H1 (cell line): ENCODE measurements at regions not wholly inside any gene's neighbourhood (a gene's known extent, or its start where the extent isn't known, plus 50 kb on each side); places are given as distances from the start of the nearest gene placed in this dataset.

Source experiments
- CTCF ChIA-PET: fragments of 300-600 bp; sonication (Branson Sonifier 250); formaldehyde crosslinking; loops from one replicate; lab custom pipeline; 2021; ENCODE audit not compliant: partially characterized antibody; lab: Charles Lee
- POLR2A ChIA-PET: fragments of 300-600 bp; sonication (Branson Sonifier 250); formaldehyde crosslinking; loops from one replicate; lab custom pipeline; 2021; ENCODE audit warnings: inconsistent platforms; ENCODE audit not compliant: partially characterized antibody; lab: Charles Lee
- DNase-seq, 2 experiments: peaks; one replicate each; pipeline versions ENCODE4 v3.0.0 to v3.0.0-alpha.2; 2010 to 2022; ENCODE audit warnings: low spot score in 2 of 2, low read depth in 1 of 2, mixed read lengths in 1 of 2
- FAIRE-seq: peaks from 2 replicates; lab custom pipeline; 2011; peaks lifted over from hg19 to GRCh38; lab: Jason Lieb, UNC
- H2AFZ ChIP-seq: 2 replicates; pipeline ENCODE4 v1.8.1; 2012; ENCODE audit warnings: low read length, inconsistent platforms
- H2AK5ac ChIP-seq: 2 replicates; pipeline ENCODE4 v1.6.1; 2013; ENCODE audit warnings: low read depth, low read length
- H2BK120ac ChIP-seq: replicated peaks from 2 replicates; pipeline ENCODE3; 2013; ENCODE audit warnings: low read depth, low read length, inconsistent platforms
- H2BK12ac ChIP-seq: 2 replicates; pipeline ENCODE4 v1.6.1; 2013; ENCODE audit warnings: low read depth, low read length
- H2BK15ac ChIP-seq: 2 replicates; pipeline ENCODE4 v1.6.1; 2013; ENCODE audit warnings: low read length
- H2BK20ac ChIP-seq: 2 replicates; pipeline ENCODE4 v1.6.1; 2013; ENCODE audit warnings: low read length
- H2BK5ac ChIP-seq: 2 replicates; pipeline ENCODE4 v1.6.1; 2013; ENCODE audit warnings: low read depth, low read length
- H3K14ac ChIP-seq: 2 replicates; pipeline ENCODE4 v1.6.1; 2013; ENCODE audit warnings: inconsistent platforms; ENCODE audit not compliant: insufficient read length
- H3K18ac ChIP-seq: 2 replicates; pipeline ENCODE4 v1.6.1; 2013; ENCODE audit warnings: low read length; ENCODE audit errors: extremely low read depth
- H3K23ac ChIP-seq: 2 replicates; pipeline ENCODE4 v1.6.1; 2013; ENCODE audit warnings: inconsistent platforms; ENCODE audit not compliant: insufficient read length
- H3K23me2 ChIP-seq: 2 replicates; pipeline ENCODE4 v1.6.1; 2013; ENCODE audit warnings: low read depth, low read length
- H3K27ac ChIP-seq: 2 replicates; pipeline ENCODE4 v1.6.1; 2011; ENCODE audit warnings: low read depth, low read length, inconsistent platforms
- H3K27me3 ChIP-seq, 4 experiments: replicated peaks in 1 of 4; 1 replicate in 1 of 4; 2 replicates in 3 of 4; pipeline versions ENCODE4 v1.6.1 to v1.8.1; 2011 to 2013; ENCODE audit warnings: low read length in 3 of 4, mild to moderate bottlenecking in 3 of 4, inconsistent platforms in 2 of 4, mixed read lengths in 2 of 4, moderate library complexity in 1 of 4; ENCODE audit not compliant: control insufficient read depth in 3 of 4, insufficient read depth in 3 of 4; ENCODE audit errors: extremely low read depth in 1 of 4
- H3K36me3 ChIP-seq, 4 experiments: 2 replicates each; pipeline versions ENCODE4 v1.6.1 to v1.8.1; 2011 to 2013; ENCODE audit warnings: mild to moderate bottlenecking in 4 of 4, low read length in 3 of 4, moderate library complexity in 2 of 4, control low read depth in 1 of 4, inconsistent platforms in 1 of 4; ENCODE audit not compliant: insufficient read depth in 4 of 4, control insufficient read depth in 2 of 4
- H3K4ac ChIP-seq: replicated peaks from 2 replicates; pipeline ENCODE3; 2013; ENCODE audit warnings: low read length, low read depth, mixed read lengths, inconsistent platforms; ENCODE audit not compliant: insufficient read length
- H3K4me1 ChIP-seq, 4 experiments: replicated peaks in 1 of 4; 1 replicate in 1 of 4; 2 replicates in 3 of 4; pipeline versions ENCODE4 v1.6.1 to v1.8.1; 2011 to 2013; ENCODE audit warnings: low read length in 3 of 4, inconsistent platforms in 2 of 4, mixed read lengths in 1 of 4; ENCODE audit not compliant: insufficient read depth in 4 of 4, control insufficient read depth in 3 of 4
- H3K4me2 ChIP-seq, 2 experiments: 2 replicates each; pipeline versions ENCODE4 v1.6.1 to v1.8.1; 2011 to 2013; ENCODE audit warnings: low read depth in 2 of 2, low read length in 2 of 2, control low read depth in 1 of 2, inconsistent platforms in 1 of 2, mild to moderate bottlenecking in 1 of 2; ENCODE audit not compliant: insufficient read depth in 1 of 2
- H3K4me3 ChIP-seq, 4 experiments: fragments of 200-600, 300-600 bp in 1 of 4; sonication (generic), shearing (Covaris generic), sonication (Bioruptor Twin) in 1 of 4; 2 replicates each; pipeline versions ENCODE4 v1.5.1 to v1.8.1; 2011 to 2016; ENCODE audit warnings: low read length in 4 of 4, low read depth in 3 of 4, control low read depth in 2 of 4, inconsistent platforms in 2 of 4, mild to moderate bottlenecking in 2 of 4, mixed read lengths in 1 of 4, moderate library complexity in 1 of 4; ENCODE audit not compliant: insufficient read depth in 2 of 4; ENCODE audit errors: extremely low read depth in 1 of 4
- H3K56ac ChIP-seq: replicated peaks from 2 replicates; pipeline ENCODE3; 2013; ENCODE audit warnings: low read depth, mild to moderate bottlenecking, mixed read lengths, low read length, inconsistent platforms; ENCODE audit not compliant: insufficient read length
- H3K79me1 ChIP-seq: 2 replicates; pipeline ENCODE4 v1.6.1; 2013; ENCODE audit warnings: low read depth, low read length, control low read depth
- H3K79me2 ChIP-seq, 2 experiments: 2 replicates each; pipeline versions ENCODE4 v1.6.1 to v1.8.1; 2012 to 2013; ENCODE audit warnings: low read length in 2 of 2, mild to moderate bottlenecking in 2 of 2, inconsistent platforms in 1 of 2; ENCODE audit not compliant: insufficient read depth in 2 of 2, control insufficient read depth in 1 of 2
- H3K9ac ChIP-seq, 4 experiments: replicated peaks in 1 of 4; 1 replicate in 1 of 4; 2 replicates in 3 of 4; pipeline versions ENCODE4 v1.6.1 to v1.8.1; 2011 to 2013; ENCODE audit warnings: low read depth in 3 of 4, low read length in 3 of 4, control low read depth in 2 of 4, mild to moderate bottlenecking in 2 of 4, moderate library complexity in 2 of 4, inconsistent platforms in 1 of 4; ENCODE audit errors: extremely low read depth in 1 of 4
- H3K9me3 ChIP-seq, 2 experiments: 2 replicates each; pipeline versions ENCODE4 v1.6.1 to v1.8.1; 2012 to 2013; ENCODE audit warnings: mild to moderate bottlenecking in 2 of 2, moderate library complexity in 2 of 2, control low read depth in 1 of 2, inconsistent platforms in 1 of 2, low read depth in 1 of 2, low read length in 1 of 2, mixed read lengths in 1 of 2; ENCODE audit not compliant: insufficient read depth in 2 of 2
- H4K20me1 ChIP-seq, 2 experiments: replicated peaks in 1 of 2; 2 replicates each; pipeline versions ENCODE3 to v1.8.1; 2011 to 2013; ENCODE audit warnings: inconsistent platforms in 2 of 2, low read length in 2 of 2, mild to moderate bottlenecking in 1 of 2; ENCODE audit not compliant: insufficient read depth in 2 of 2, control insufficient read depth in 1 of 2
- H4K5ac ChIP-seq: 2 replicates; pipeline ENCODE4 v1.6.1; 2013; ENCODE audit warnings: low read length, low read depth, mixed read lengths, inconsistent platforms; ENCODE audit not compliant: insufficient read length
- H4K8ac ChIP-seq: 2 replicates; pipeline ENCODE4 v1.8.0; 2013; ENCODE audit warnings: mild to moderate bottlenecking, moderate library complexity, low read length, inconsistent platforms; ENCODE audit not compliant: insufficient read depth; ENCODE audit errors: extremely low read depth
- H4K91ac ChIP-seq: replicated peaks from 2 replicates; pipeline ENCODE3; 2013; ENCODE audit warnings: low read length, mixed read lengths, inconsistent platforms; ENCODE audit not compliant: insufficient read length
- EGR1 ChIP-seq: IDR thresholded peaks from 2 replicates; pipeline ENCODE4 v1.6.1; 2011; ENCODE audit warnings: low read depth, low read length, borderline replicate concordance
- EZH2 ChIP-seq: fragments of 200-600 bp; sonication (generic); IDR thresholded peaks from 2 replicates; pipeline ENCODE4 v1.7.1; 2012; ENCODE audit warnings: low read depth, mild to moderate bottlenecking, moderate library complexity, low read length, inconsistent platforms; ENCODE audit not compliant: severe bottlenecking
- FOSL1 ChIP-seq: IDR thresholded peaks from 2 replicates; pipeline ENCODE4 v1.6.1; 2011; ENCODE audit warnings: mild to moderate bottlenecking, low read depth, low read length, moderate library complexity; ENCODE audit not compliant: insufficient read depth
- GABPA ChIP-seq: IDR thresholded peaks from 2 replicates; pipeline ENCODE4 v1.6.1; 2011; ENCODE audit warnings: mild to moderate bottlenecking, low read length, moderate library complexity, borderline replicate concordance; ENCODE audit not compliant: insufficient read depth
- GTF2F1 ChIP-seq: IDR thresholded peaks from 2 replicates; pipeline ENCODE4 v1.6.1; 2012; ENCODE audit warnings: low read depth, low read length, improper control_type of control experiment, borderline replicate concordance
- KDM1A ChIP-seq: fragments of 200-600, 300-600 bp; sonication (generic); IDR thresholded peaks from 2 replicates; pipeline ENCODE4 v1.7.1; 2016; ENCODE audit warnings: mild to moderate bottlenecking, low read length, borderline replicate concordance
- KDM5A ChIP-seq: fragments of 200-600 bp; IDR thresholded peaks from 2 replicates; pipeline ENCODE4 v1.7.1; 2012; ENCODE audit warnings: mild to moderate bottlenecking, low read length, inconsistent platforms, mixed read lengths
- MAX ChIP-seq: IDR thresholded peaks from 2 replicates; pipeline ENCODE4 v1.6.1; 2012; ENCODE audit warnings: inconsistent platforms
- POLR2A ChIP-seq, 2 experiments: IDR thresholded peaks; 1 replicate in 1 of 2; 2 replicates in 1 of 2; pipeline ENCODE4 v1.6.1; 2011; ENCODE audit warnings: low read depth in 2 of 2, low read length in 2 of 2, mild to moderate bottlenecking in 2 of 2; ENCODE audit errors: control extremely low read depth in 1 of 2
- RNF2 ChIP-seq: fragments of 200-900, 300-1000 bp; sonication (generic); IDR thresholded peaks from 2 replicates; pipeline ENCODE4 v1.7.1; 2016; ENCODE audit warnings: borderline replicate concordance, low read depth, mild to moderate bottlenecking, antibody characterized with exemption, low read length; ENCODE audit not compliant: poor library complexity, severe bottlenecking; ENCODE audit errors: missing control alignments
- SAP30 ChIP-seq: fragments of 300-600 bp; sonication (generic); IDR thresholded peaks from 2 replicates; pipeline ENCODE4 v1.7.1; 2012; ENCODE audit warnings: low read length, moderate library complexity, mild to moderate bottlenecking, inconsistent platforms; ENCODE audit not compliant: insufficient read depth, insufficient replicate concordance
- SP1 ChIP-seq: IDR thresholded peaks from 2 replicates; pipeline ENCODE4 v1.6.1; 2011; ENCODE audit warnings: low read depth, low read length
- SRF ChIP-seq: IDR thresholded peaks from 2 replicates; pipeline ENCODE4 v1.6.1; 2011; ENCODE audit warnings: mild to moderate bottlenecking, low read depth, low read length, moderate library complexity
- TCF12 ChIP-seq: IDR thresholded peaks from 2 replicates; pipeline ENCODE4 v1.6.1; 2011; ENCODE audit warnings: low read depth, mild to moderate bottlenecking, low read length
- WGBS, 2 experiments: shearing (Covaris generic) in 1 of 2; methylation state at CpG; one replicate each; pipeline versions ENCODE4 v1.1.6 to v1.1.7; 2013 to 2015; ENCODE audit warnings: low lambda C conversion rate in 2 of 2, mixed read lengths in 2 of 2, inconsistent platforms in 1 of 2, low coverage in 1 of 2, missing lambda C conversion rate in 1 of 2; ENCODE audit not compliant: insufficient replicate concordance in 2 of 2, insufficient coverage in 1 of 2, insufficient read length in 1 of 2; ENCODE audit errors: extremely low coverage in 1 of 2, missing lambda C conversion rate in 1 of 2; 5-methylcytosine and 5-hydroxymethylcytosine counted together

- Histone ChIP-seq H3K27ac (no peak overlapping the region), H4K20me1 (no peaks in the 10 kb centered on the region), H3K9me3 (no peaks in the 10 kb centered on the region), H2BK12ac (peak overlapping the region; percentile 53; the same call in 1 of the 2 replicates), H3K79me1 (no peaks in the 10 kb centered on the region), H4K8ac (no peak overlapping the region), H3K4me1 (peaks cover 0 to 16% (median 4%) of the 10 kb centered on the region in 4 experiments; a peak in 6 of 7 replicates), H4K91ac (peak overlapping the region; percentile 83), H3K79me2 (no peaks in the 10 kb centered on the region), H3K23me2 (no peaks in the 10 kb centered on the region), H3K4ac (no peak overlapping the region), H2BK20ac (peak overlapping the region; percentile 88; the same call in 1 of the 2 replicates), H3K4me3 (no peak overlapping the region), H3K4me2 (no peak overlapping the region), H3K18ac (peak overlapping the region; percentile 54; the same call in 1 of the 2 replicates), H3K14ac (no peak overlapping the region), H4K5ac (no peak overlapping the region), H3K56ac (no peak overlapping the region), H2AFZ (no peak overlapping the region), H3K36me3 (no peaks in the 10 kb centered on the region), H3K27me3 (no peaks in the 10 kb centered on the region), H3K23ac (no peak overlapping the region), H2BK15ac (no peak overlapping the region), H2BK120ac (peak overlapping the region; percentile 68), H2BK5ac (peak overlapping the region; percentile 37; the same call in 1 of the 2 replicates), H3K9ac (no peak overlapping the region), H2AK5ac (no peak overlapping the region)
- no peak for FAIRE-seq
- ChIA-PET CTCF (interaction anchor here (0.9 to 6.7 kb wide), 4 partner anchors 8 to 207 kb away, joined by 3 to 50 read pairs (median 4); no protein-coding TSS in a partner anchor), POLR2A (interaction anchor here (0.6 kb wide), 1 partner anchor 187 kb away, joined by 3 read pairs; no protein-coding TSS in a partner anchor)
- no peak for DNase-seq
- 89% methylated on average over 4 of the region's 4 CpGs; no CpG with 5 or more reads in 1 of the 2 experiments for WGBS, 2 experiments
- TF ChIP-seq TCF12 (no peak), POLR2A (IDR thresholded peaks at IDR 0.05; ENCODE audit: control extremely low read depth in 1 of 2, low read depth in 2 of 2, low read length in 2 of 2) (no peak), SRF (no peak), SP1 (no peak), SAP30 (no peak), RNF2 (no peak), GABPA (no peak), KDM5A (no peak), EZH2 (no peak), FOSL1 (no peak), KDM1A (no peak), MAX (no peak), GTF2F1 (no peak), EGR1 (no peak)
Measured at GRCh38 chr4:55177461-55177860, 52.1 kb upstream of the KDR start.
